ENCODE measurements at regions not wholly inside any gene's neighbourhood (a gene's known extent, or its start where the extent isn't known, plus 50 kb on each side); places are given as distances from the start of the nearest gene placed in this dataset.
"Not testable (repeated sequence)": the region's sequence is repeated elsewhere in the genome, so short reads cannot be mapped to it uniquely, and the experiment has no call there.

- TF ChIP-seq HNRNPH1 (optimal IDR thresholded peaks at IDR 0.05; ENCODE audit: low read depth, low read length); FOXA1 (IDR thresholded peaks at IDR 0.05; ENCODE audit: borderline replicate concordance); ZNF512 (tag; IDR thresholded peaks at IDR 0.05); ZFP1 (CRISPR knock-in tag; IDR thresholded peaks at IDR 0.05); USF1 (CRISPR knock-in tag; IDR thresholded peaks at IDR 0.05); EZH2 (IDR thresholded peaks at IDR 0.05; ENCODE audit: borderline replicate concordance, low read depth, low read length); CREM (IDR thresholded peaks at IDR 0.05; ENCODE audit: low read depth); PCBP2 (IDR thresholded peaks at IDR 0.05; ENCODE audit: low read depth, low read length, poor library complexity, severe bottlenecking); C11orf30 (IDR thresholded peaks at IDR 0.05; ENCODE audit: low read depth); RNF2 (IDR thresholded peaks at IDR 0.05); MAX (CRISPR knock-in tag; IDR thresholded peaks at IDR 0.05); YY1 (IDR thresholded peaks at IDR 0.05; ENCODE audit: borderline replicate concordance in 1 of 3, control insufficient read depth in 1 of 3, extremely low read depth in 1 of 3, insufficient read depth in 3 of 3, insufficient read length in 1 of 3, insufficient replicate concordance in 2 of 3, low read depth in 1 of 3, low read length in 2 of 3); RBM17 (IDR thresholded peaks at IDR 0.05; ENCODE audit: borderline replicate concordance, low read depth, low read length): not testable (repeated sequence)
These were observed 106.5 kb upstream of the TPTE start for GRCh38 chr21:10414925-10415254.
